ENCODE measurements at regions not wholly inside any gene's neighbourhood (a gene's known extent, or its start where the extent isn't known, plus 50 kb on each side); places are given as distances from the start of the nearest gene placed in this dataset.
"Not testable (repeated sequence)": the region's sequence is repeated elsewhere in the genome, so short reads cannot be mapped to it uniquely, and the experiment has no call there.

GRCh38 chr7:113705439-113705838 lies 213.4 kb downstream of the PPP1R3A start:
- no peak for DNase-seq

GRCh38 chr7:113698556-113699220 lies 220.1 kb downstream of the PPP1R3A start:
- no peak for DNase-seq

- DNase-seq = no peak
These were observed 224.7 kb downstream of the PPP1R3A start for GRCh38 chr7:113694149-113694548.

- DNase-seq = no peak
These were observed 234.6 kb downstream of the PPP1R3A start for GRCh38 chr7:113684165-113684564.

GRCh38 chr7:113677811-113678210 lies 241.0 kb downstream of the PPP1R3A start:
- DNase-seq = no peak

GRCh38 chr7:113664867-113665266 lies 253.9 kb downstream of the PPP1R3A start:
- no peak for DNase-seq

GRCh38 chr7:113659416-113659815 lies 259.4 kb downstream of the PPP1R3A start:
- no peak for DNase-seq

- DNase-seq = no peak
These were observed 261.2 kb downstream of the PPP1R3A start for GRCh38 chr7:113657603-113658002.

- no peak for DNase-seq
These were observed 266.3 kb downstream of the PPP1R3A start for GRCh38 chr7:113652501-113652900.

GRCh38 chr7:113649556-113649955 lies 269.3 kb downstream of the PPP1R3A start:
- DNase-seq = no peak

GRCh38 chr7:113639221-113639620 lies 279.6 kb downstream of the PPP1R3A start:
- DNase-seq = no peak

- no peak for DNase-seq
These were observed 281.9 kb downstream of the PPP1R3A start for GRCh38 chr7:113636727-113637421.

GRCh38 chr7:113635492-113635891 lies 283.3 kb downstream of the PPP1R3A start:
- DNase-seq = no peak

GRCh38 chr7:113633073-113633472 lies 285.7 kb downstream of the PPP1R3A start:
- DNase-seq = no peak

GRCh38 chr7:113628948-113629847 lies 289.6 kb downstream of the PPP1R3A start:
- no peak for DNase-seq

GRCh38 chr7:113625494-113626102 lies 293.2 kb downstream of the PPP1R3A start:
- no peak for DNase-seq

- no peak for DNase-seq
These were observed 296.0 kb downstream of the PPP1R3A start for GRCh38 chr7:113622796-113623195.

GRCh38 chr7:113610572-113610971 lies 308.2 kb downstream of the PPP1R3A start:
- no peak for DNase-seq

GRCh38 chr7:113608782-113609181 lies 310.0 kb downstream of the PPP1R3A start:
- no peak for DNase-seq

- DNase-seq = no peak
These were observed 312.5 kb downstream of the PPP1R3A start for GRCh38 chr7:113606325-113606724.

GRCh38 chr7:113600428-113600827 lies 318.4 kb downstream of the PPP1R3A start:
- not testable (repeated sequence) for DNase-seq

GRCh38 chr7:113593455-113593854 lies 325.4 kb downstream of the PPP1R3A start:
- not testable (repeated sequence) for DNase-seq

- not testable (repeated sequence) for DNase-seq
These were observed 325.9 kb downstream of the PPP1R3A start for GRCh38 chr7:113592924-113593323.
